ENCODE measurements at regions not wholly inside any gene's neighbourhood (a gene's known extent, or its start where the extent isn't known, plus 50 kb on each side); places are given as distances from the start of the nearest gene placed in this dataset.
"Not testable (repeated sequence)": the region's sequence is repeated elsewhere in the genome, so short reads cannot be mapped to it uniquely, and the experiment has no call there.

GRCh38 chr20:25856256-25856884, 159.7 kb upstream of the ZNF337 start:
- H3K27ac ChIP-seq (ENCODE audit: low read length, poor library complexity, severe bottlenecking), result no peak overlapping the region
- WGBS, result 82% methylated on average over 21 of the region's 21 CpGs
- H2AFZ ChIP-seq (ENCODE audit: low read depth, low read length), result no peak overlapping the region
- H3K14ac ChIP-seq (ENCODE audit: low read length in 2 of 2), result no peak overlapping the region
- H2BK12ac ChIP-seq (ENCODE audit: low read length in 2 of 2), result no peak overlapping the region
- H4K91ac ChIP-seq (ENCODE audit: low read length), result no peak overlapping the region
- no peak overlapping the region for H3K4me2 ChIP-seq (ENCODE audit: low read length, poor library complexity, severe bottlenecking)
- H3K9ac ChIP-seq (ENCODE audit: low read length), result no peak overlapping the region
- peaks cover 27 to 45% of the 10 kb centered on the region in 2 experiments for H3K27me3 ChIP-seq (ENCODE audit: control insufficient read depth in 1 of 2, insufficient read depth in 1 of 2, low read length in 2 of 2)
- no peak overlapping the region for H2AK5ac ChIP-seq (ENCODE audit: low read length, severe bottlenecking)
- H3K36me3 ChIP-seq (ENCODE audit: control insufficient read depth in 1 of 2, insufficient read depth in 2 of 2, low read depth in 1 of 2, low read length in 2 of 2), result no peaks in the 10 kb centered on the region
- H2BK5ac ChIP-seq (ENCODE audit: low read depth, low read length, poor library complexity, severe bottlenecking), result no peak overlapping the region
- no peak overlapping the region for H2BK120ac ChIP-seq (ENCODE audit: low read depth, low read length)
- H4K8ac ChIP-seq (ENCODE audit: low read length), result no peak overlapping the region
- DNase-seq, result no peak
- no peak overlapping the region for H3K23ac ChIP-seq (ENCODE audit: low read length in 2 of 2)
- no peaks in the 10 kb centered on the region for H3K9me3 ChIP-seq (ENCODE audit: control insufficient read depth, low read length)
- H3K18ac ChIP-seq (ENCODE audit: low read depth in 1 of 2, low read length in 2 of 2), result no peak overlapping the region
- H3K79me1 ChIP-seq (replicated peaks; ENCODE audit: low read length, poor library complexity, severe bottlenecking), result no peaks in the 10 kb centered on the region
- no peak overlapping the region for H3K4ac ChIP-seq (ENCODE audit: low read depth in 1 of 2, low read length in 2 of 2)
- peaks cover 18% of the 10 kb centered on the region for H3K4me1 ChIP-seq (ENCODE audit: control insufficient read depth, insufficient read depth, low read depth, low read length)
- no peak overlapping the region for H2BK15ac ChIP-seq (ENCODE audit: low read depth, poor library complexity, severe bottlenecking)
- no peak overlapping the region for H3K4me3 ChIP-seq (ENCODE audit: insufficient read depth in 1 of 2, low read depth in 1 of 2, low read length in 2 of 2)

- DNase-seq; H2BK12ac ChIP-seq (ENCODE audit: low read length in 2 of 2); H3K79me1 ChIP-seq (replicated peaks; ENCODE audit: low read length, poor library complexity, severe bottlenecking); H2BK5ac ChIP-seq (ENCODE audit: low read depth, low read length, poor library complexity, severe bottlenecking); H3K4me2 ChIP-seq (ENCODE audit: low read length, poor library complexity, severe bottlenecking); H3K23ac ChIP-seq (ENCODE audit: low read length in 2 of 2); H3K9me3 ChIP-seq (ENCODE audit: control insufficient read depth, low read length); H3K14ac ChIP-seq (ENCODE audit: low read length in 2 of 2); H3K27ac ChIP-seq (ENCODE audit: low read length, poor library complexity, severe bottlenecking); H2BK15ac ChIP-seq (ENCODE audit: low read depth, poor library complexity, severe bottlenecking); H2AFZ ChIP-seq (ENCODE audit: low read depth, low read length); H3K18ac ChIP-seq (ENCODE audit: low read depth in 1 of 2, low read length in 2 of 2); H3K36me3 ChIP-seq (ENCODE audit: control insufficient read depth in 1 of 2, insufficient read depth in 2 of 2, low read depth in 1 of 2, low read length in 2 of 2); H2AK5ac ChIP-seq (ENCODE audit: low read length, severe bottlenecking); H3K4me3 ChIP-seq (ENCODE audit: insufficient read depth in 1 of 2, low read depth in 1 of 2, low read length in 2 of 2); H2BK120ac ChIP-seq (ENCODE audit: low read depth, low read length); H3K9ac ChIP-seq (ENCODE audit: low read length); H3K4ac ChIP-seq (ENCODE audit: low read depth in 1 of 2, low read length in 2 of 2); H4K91ac ChIP-seq (ENCODE audit: low read length); H4K8ac ChIP-seq (ENCODE audit: low read length): not testable (repeated sequence)
- peaks cover 14% of the 10 kb centered on the region for H3K4me1 ChIP-seq (ENCODE audit: control insufficient read depth, insufficient read depth, low read depth, low read length)
- peaks cover 22 to 41% of the 10 kb centered on the region in 2 experiments for H3K27me3 ChIP-seq (ENCODE audit: control insufficient read depth in 1 of 2, insufficient read depth in 1 of 2, low read length in 2 of 2)
- WGBS, result 86% methylated on average over 23 of the region's 23 CpGs
Measured at GRCh38 chr20:25855451-25856156, 159.0 kb upstream of the ZNF337 start.

GRCh38 chr20:25854666-25855065, 158.0 kb upstream of the ZNF337 start:
- H4K8ac ChIP-seq (ENCODE audit: low read length); H3K4me1 ChIP-seq (ENCODE audit: control insufficient read depth, insufficient read depth, low read depth, low read length); H3K18ac ChIP-seq (ENCODE audit: low read depth in 1 of 2, low read length in 2 of 2); H3K14ac ChIP-seq (ENCODE audit: low read length in 2 of 2); H2BK15ac ChIP-seq (ENCODE audit: low read depth, poor library complexity, severe bottlenecking); H2BK12ac ChIP-seq (ENCODE audit: low read length in 2 of 2); H3K79me1 ChIP-seq (replicated peaks; ENCODE audit: low read length, poor library complexity, severe bottlenecking); H3K23ac ChIP-seq (ENCODE audit: low read length in 2 of 2); H3K9me3 ChIP-seq (ENCODE audit: control insufficient read depth, low read length); H2AFZ ChIP-seq (ENCODE audit: low read depth, low read length); H4K91ac ChIP-seq (ENCODE audit: low read length); H2BK5ac ChIP-seq (ENCODE audit: low read depth, low read length, poor library complexity, severe bottlenecking); DNase-seq; H3K9ac ChIP-seq (ENCODE audit: low read length); H3K36me3 ChIP-seq (ENCODE audit: control insufficient read depth in 1 of 2, insufficient read depth in 2 of 2, low read depth in 1 of 2, low read length in 2 of 2); H2BK120ac ChIP-seq (ENCODE audit: low read depth, low read length); H3K4me2 ChIP-seq (ENCODE audit: low read length, poor library complexity, severe bottlenecking); H3K4ac ChIP-seq (ENCODE audit: low read depth in 1 of 2, low read length in 2 of 2); H2AK5ac ChIP-seq (ENCODE audit: low read length, severe bottlenecking); H3K27ac ChIP-seq (ENCODE audit: low read length, poor library complexity, severe bottlenecking): not testable (repeated sequence)
- WGBS, result 87% methylated on average over 5 of the region's 11 CpGs
- Histone ChIP-seq H3K27me3 (ENCODE audit: control insufficient read depth in 1 of 2, insufficient read depth in 1 of 2, low read length in 2 of 2) (peaks cover 13 to 31% of the 10 kb centered on the region in 2 experiments), H3K4me3 (ENCODE audit: insufficient read depth in 1 of 2, low read depth in 1 of 2, low read length in 2 of 2) (peak overlapping the region in 1 of 2 experiments; percentile 76)

GRCh38 chr20:25853718-25854388, 157.2 kb upstream of the ZNF337 start:
- H3K4me2 ChIP-seq (ENCODE audit: low read length, poor library complexity, severe bottlenecking); H3K9me3 ChIP-seq (ENCODE audit: control insufficient read depth, low read length); H3K36me3 ChIP-seq (ENCODE audit: control insufficient read depth in 1 of 2, insufficient read depth in 2 of 2, low read depth in 1 of 2, low read length in 2 of 2); H4K91ac ChIP-seq (ENCODE audit: low read length); H3K14ac ChIP-seq (ENCODE audit: low read length in 2 of 2); H2BK120ac ChIP-seq (ENCODE audit: low read depth, low read length); H2BK12ac ChIP-seq (ENCODE audit: low read length in 2 of 2); H3K4me1 ChIP-seq (ENCODE audit: control insufficient read depth, insufficient read depth, low read depth, low read length); H3K23ac ChIP-seq (ENCODE audit: low read length in 2 of 2); H3K79me1 ChIP-seq (replicated peaks; ENCODE audit: low read length, poor library complexity, severe bottlenecking); H2BK15ac ChIP-seq (ENCODE audit: low read depth, poor library complexity, severe bottlenecking); H3K4ac ChIP-seq (ENCODE audit: low read depth in 1 of 2, low read length in 2 of 2); H2BK5ac ChIP-seq (ENCODE audit: low read depth, low read length, poor library complexity, severe bottlenecking); H3K18ac ChIP-seq (ENCODE audit: low read depth in 1 of 2, low read length in 2 of 2); H4K8ac ChIP-seq (ENCODE audit: low read length); H3K27ac ChIP-seq (ENCODE audit: low read length, poor library complexity, severe bottlenecking); DNase-seq; H2AK5ac ChIP-seq (ENCODE audit: low read length, severe bottlenecking); H2AFZ ChIP-seq (ENCODE audit: low read depth, low read length): not testable (repeated sequence)
- H3K9ac ChIP-seq (ENCODE audit: low read length), result peak overlapping the region; percentile 82
- peak overlapping the region in 1 of 2 experiments; percentile 76 for H3K4me3 ChIP-seq (ENCODE audit: insufficient read depth in 1 of 2, low read depth in 1 of 2, low read length in 2 of 2)
- peaks cover 5 to 23% of the 10 kb centered on the region in 2 experiments for H3K27me3 ChIP-seq (ENCODE audit: control insufficient read depth in 1 of 2, insufficient read depth in 1 of 2, low read length in 2 of 2)
- 97% methylated on average over 52 of the region's 55 CpGs for WGBS
